Peyer's patch (tissue), 4 donors: ENCODE measurements at regions not wholly inside any gene's neighbourhood (a gene's known extent, or its start where the extent isn't known, plus 50 kb on each side); places are given as distances from the start of the nearest gene placed in this dataset.

Experiments used
- DNase-seq, 3 donors: peaks; one replicate each; pipeline ENCODE4 v3.0.0-alpha.2; 2017 to 2019
- H3K27ac ChIP-seq, 4 donors: fragments of 200-600 bp; sonication (generic); one replicate each; pipeline ENCODE4 v1.5.1; 2016 to 2019
- H3K27me3 ChIP-seq, 2 donors: fragments of 200-600 bp; sonication (generic); one replicate each; pipeline ENCODE4 v1.5.1; 2019
- H3K36me3 ChIP-seq, 3 donors: fragments of 200-600 bp; sonication (generic); one replicate each; pipeline ENCODE4 v1.5.1; 2016 to 2019
- H3K4me1 ChIP-seq, 4 donors: fragments of 200-600 bp; sonication (generic); one replicate each; pipeline ENCODE4 v1.5.1; 2016 to 2019
- H3K4me3 ChIP-seq, 4 donors: fragments of 200-600 bp; sonication (generic); 1 replicate in 3 of 4; 2 replicates in 1 of 4; pipeline ENCODE4 v1.5.1; 2016 to 2019; ENCODE audit warnings: mild to moderate bottlenecking in 1 of 4
- H3K9me3 ChIP-seq, 4 donors: fragments of 200-600 bp; sonication (generic); one replicate each; pipeline ENCODE4 v1.5.1; 2016 to 2019; ENCODE audit warnings: mild to moderate bottlenecking in 1 of 4
- POLR2A ChIP-seq, 2 donors: fragments of 450-650 bp; IDR thresholded peaks; one replicate each; pipeline ENCODE4 v1.5.1; 2017; ENCODE audit warnings: antibody characterized with exemption in 2 of 2, mild to moderate bottlenecking in 2 of 2, moderate library complexity in 2 of 2
- TF ChIP-seq, protein P1 (sequence below), 6 experiments: fragments of 450-650 bp in 4 of 6; fragments of 200-600 bp in 2 of 6; sonication (generic) in 1 of 6; IDR thresholded peaks; one replicate each; pipeline ENCODE4 v1.5.1; 2017 to 2019; ENCODE audit warnings: antibody characterized with exemption in 6 of 6, mild to moderate bottlenecking in 3 of 6, moderate library complexity in 1 of 6

DNA sequence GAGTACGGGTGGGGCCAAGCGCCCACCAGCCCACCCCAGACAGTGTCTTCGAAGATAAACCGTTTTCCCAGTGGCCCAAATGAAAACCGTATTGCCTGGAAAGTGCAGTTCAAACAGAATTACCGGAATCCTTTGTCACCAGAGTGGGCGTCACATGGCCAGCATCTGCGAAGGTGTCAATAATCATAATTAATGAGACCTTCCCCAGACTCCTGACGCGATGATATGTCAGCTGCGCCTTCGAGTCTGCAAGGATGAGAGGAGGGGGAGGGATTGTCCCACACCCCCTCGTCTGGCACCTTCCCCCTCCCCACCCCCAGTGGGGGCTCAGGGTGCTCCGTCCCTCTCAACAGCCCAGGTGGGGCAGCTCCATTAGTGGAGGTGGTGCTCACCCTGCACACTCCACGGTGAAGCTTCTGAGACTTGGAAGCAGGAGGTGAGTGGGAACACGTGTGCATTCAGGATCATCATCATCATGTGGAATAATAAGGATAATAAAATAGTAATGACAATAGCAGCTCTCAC lies 215.1 kb downstream of the PTPRU start:
- no peak overlapping the region for H3K4me3 ChIP-seq
- H3K9me3 ChIP-seq: no peaks in the 10 kb centered on the region
- DNase-seq: peak in 1 of 3 donors; percentile 24
- TF ChIP-seq, protein P1, sequence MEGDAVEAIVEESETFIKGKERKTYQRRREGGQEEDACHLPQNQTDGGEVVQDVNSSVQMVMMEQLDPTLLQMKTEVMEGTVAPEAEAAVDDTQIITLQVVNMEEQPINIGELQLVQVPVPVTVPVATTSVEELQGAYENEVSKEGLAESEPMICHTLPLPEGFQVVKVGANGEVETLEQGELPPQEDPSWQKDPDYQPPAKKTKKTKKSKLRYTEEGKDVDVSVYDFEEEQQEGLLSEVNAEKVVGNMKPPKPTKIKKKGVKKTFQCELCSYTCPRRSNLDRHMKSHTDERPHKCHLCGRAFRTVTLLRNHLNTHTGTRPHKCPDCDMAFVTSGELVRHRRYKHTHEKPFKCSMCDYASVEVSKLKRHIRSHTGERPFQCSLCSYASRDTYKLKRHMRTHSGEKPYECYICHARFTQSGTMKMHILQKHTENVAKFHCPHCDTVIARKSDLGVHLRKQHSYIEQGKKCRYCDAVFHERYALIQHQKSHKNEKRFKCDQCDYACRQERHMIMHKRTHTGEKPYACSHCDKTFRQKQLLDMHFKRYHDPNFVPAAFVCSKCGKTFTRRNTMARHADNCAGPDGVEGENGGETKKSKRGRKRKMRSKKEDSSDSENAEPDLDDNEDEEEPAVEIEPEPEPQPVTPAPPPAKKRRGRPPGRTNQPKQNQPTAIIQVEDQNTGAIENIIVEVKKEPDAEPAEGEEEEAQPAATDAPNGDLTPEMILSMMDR (IDR thresholded peaks at IDR 0.05): no peak
- no peak for TF ChIP-seq POLR2A (IDR thresholded peaks at IDR 0.05)
- no peak overlapping the region for H3K27ac ChIP-seq
- no peaks in the 10 kb centered on the region for H3K36me3 ChIP-seq
- H3K4me1 ChIP-seq: no peaks in the 10 kb centered on the region
- H3K27me3 ChIP-seq: no peaks in the 10 kb centered on the region

DNA sequence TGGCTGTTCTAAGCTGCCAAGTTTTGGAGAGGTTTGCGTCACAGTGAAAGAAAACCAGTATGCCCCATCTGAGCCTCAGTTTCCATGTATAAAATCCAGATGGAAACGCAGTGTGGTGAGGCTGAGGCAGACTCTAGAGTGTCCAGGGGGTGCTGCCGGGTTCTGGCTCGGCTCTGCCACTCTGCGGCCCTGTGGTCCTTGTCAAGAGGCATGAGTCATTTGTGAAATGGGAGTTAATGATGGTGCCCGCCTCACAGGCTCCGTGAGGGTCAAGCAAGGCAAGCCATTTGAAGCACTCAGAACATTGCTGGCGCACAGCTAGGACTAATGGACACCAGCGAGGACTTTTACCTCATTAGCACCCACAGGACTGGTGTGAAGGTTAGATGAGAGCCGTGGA lies 214.3 kb downstream of the PTPRU start:
- no peaks in the 10 kb centered on the region for H3K36me3 ChIP-seq
- no peak overlapping the region for H3K27ac ChIP-seq
- no peaks in the 10 kb centered on the region for H3K27me3 ChIP-seq
- H3K9me3 ChIP-seq: no peaks in the 10 kb centered on the region
- TF ChIP-seq POLR2A (IDR thresholded peaks at IDR 0.05): no peak
- TF ChIP-seq, protein P1 (IDR thresholded peaks at IDR 0.05): no peak
- H3K4me1 ChIP-seq: no peaks in the 10 kb centered on the region
- DNase-seq: peak in 1 of 3 donors; percentile 28
- no peak overlapping the region for H3K4me3 ChIP-seq

DNA sequence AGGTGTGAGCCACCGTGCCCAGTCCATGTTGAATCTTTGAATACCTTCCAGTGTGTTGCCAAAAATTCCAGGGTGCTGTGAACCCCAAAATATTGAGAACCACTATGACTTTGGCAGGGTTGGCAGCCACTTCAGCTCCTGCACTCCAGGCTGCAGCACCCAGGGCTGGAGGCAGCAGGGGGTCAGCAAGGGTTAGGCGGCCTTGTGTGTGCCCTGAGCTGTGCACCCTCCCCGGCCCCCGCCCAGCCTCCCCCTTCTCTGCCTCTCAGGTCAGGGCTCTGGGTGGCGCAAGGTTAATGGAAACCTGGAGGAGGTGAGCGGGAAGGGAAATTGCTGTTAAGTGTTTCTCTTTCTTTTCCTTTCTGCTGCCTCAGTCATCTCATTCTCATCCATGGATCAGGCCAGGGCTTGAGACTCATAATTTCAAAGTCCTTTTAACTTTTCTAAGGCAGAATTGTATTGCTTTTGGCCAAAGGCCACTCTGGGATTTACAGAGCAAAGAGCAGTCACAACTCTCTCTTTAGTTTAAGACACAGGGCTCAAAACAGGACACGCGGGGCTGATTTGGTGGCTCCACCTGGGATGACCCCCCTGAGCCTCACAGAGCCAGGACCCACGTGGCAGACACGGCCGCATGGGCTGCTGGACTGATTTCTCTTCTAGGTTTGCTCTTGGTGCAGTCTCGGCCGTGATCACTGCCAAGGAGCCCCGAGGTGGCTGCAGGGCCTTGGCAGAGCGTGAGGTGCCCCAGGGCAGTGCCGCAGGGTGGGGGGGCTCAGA lies 212.3 kb downstream of the PTPRU start:
- Histone ChIP-seq H3K27me3 (no peaks in the 10 kb centered on the region), H3K9me3 (no peaks in the 10 kb centered on the region), H3K27ac (no peak overlapping the region), H3K4me3 (no peak overlapping the region), H3K36me3 (no peaks in the 10 kb centered on the region), H3K4me1 (no peaks in the 10 kb centered on the region)
- no peak for DNase-seq
- TF ChIP-seq POLR2A (IDR thresholded peaks at IDR 0.05): no peak
- TF ChIP-seq, protein P1 (IDR thresholded peaks at IDR 0.05): no peak

DNA sequence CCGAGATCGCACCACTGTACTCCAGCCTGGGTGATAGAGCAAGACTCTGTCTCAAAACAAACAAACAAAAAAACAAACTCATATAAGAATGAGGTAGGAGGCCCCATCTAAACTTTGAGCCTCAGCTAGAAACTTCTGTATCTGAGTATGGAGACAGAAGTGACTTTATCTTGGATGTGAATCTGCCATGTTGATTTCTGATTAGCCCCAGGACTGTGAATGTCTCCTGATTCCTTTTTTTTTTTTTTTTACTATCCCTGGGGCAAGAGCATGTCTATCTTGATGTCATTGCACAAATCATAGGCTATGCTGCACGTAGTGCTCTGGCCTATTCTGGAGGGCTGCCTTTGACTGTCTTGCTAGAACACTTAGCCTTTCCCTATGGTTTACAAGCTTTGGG lies 211.0 kb downstream of the PTPRU start:
- no peaks in the 10 kb centered on the region for H3K27me3 ChIP-seq
- DNase-seq: no peak

DNA sequence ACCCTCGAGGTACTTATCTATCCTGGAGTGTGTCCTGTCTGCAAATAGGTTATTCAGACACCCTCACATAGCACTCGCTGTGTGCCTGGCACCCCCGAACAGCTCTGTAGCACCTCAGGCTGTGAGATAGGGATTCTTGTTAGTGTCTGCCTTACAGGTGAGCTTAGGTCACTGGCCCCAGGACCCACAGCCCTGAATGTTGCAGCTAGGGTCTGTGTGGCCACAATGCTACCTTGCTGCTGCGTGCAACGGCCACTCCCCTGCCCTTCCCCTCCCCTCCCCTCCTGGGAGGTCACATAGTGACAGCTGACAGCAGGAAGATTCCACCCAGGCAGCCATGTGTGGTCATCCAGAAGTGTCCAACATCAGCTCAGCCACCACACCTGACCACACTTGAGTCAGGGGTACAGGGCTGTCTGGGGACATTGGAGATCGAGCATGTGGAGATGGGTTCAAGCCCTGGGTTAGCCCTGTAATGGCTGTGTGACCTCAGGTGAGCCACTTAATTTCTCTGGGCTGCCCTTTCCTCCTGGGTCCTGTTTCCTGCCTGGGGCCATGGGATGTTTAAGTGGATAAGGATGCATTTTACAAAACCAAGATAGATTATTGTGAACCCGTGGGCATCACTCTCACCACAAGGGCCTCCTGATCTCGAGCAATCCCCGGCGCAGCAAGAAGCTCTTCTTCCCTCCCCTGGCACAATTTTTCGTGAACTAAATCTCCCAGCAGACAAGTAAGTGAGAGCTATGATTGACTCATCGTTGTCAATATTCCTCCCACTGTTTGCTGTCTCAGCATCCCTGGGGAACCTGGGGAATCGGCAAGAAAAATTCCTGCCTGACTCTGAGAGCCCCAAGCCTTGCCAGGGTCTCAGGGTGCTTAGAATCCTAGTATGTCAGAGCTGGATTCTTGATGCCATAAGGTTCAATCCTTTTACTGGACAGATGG lies 208.7 kb downstream of the PTPRU start:
- H3K27ac ChIP-seq: no peak overlapping the region
- H3K9me3 ChIP-seq: no peaks in the 10 kb centered on the region
- no peaks in the 10 kb centered on the region for H3K27me3 ChIP-seq
- no peaks in the 10 kb centered on the region for H3K36me3 ChIP-seq
- no peak overlapping the region for H3K4me3 ChIP-seq
- H3K4me1 ChIP-seq: no peaks in the 10 kb centered on the region
- no peak for DNase-seq
- no peak for TF ChIP-seq POLR2A (IDR thresholded peaks at IDR 0.05)
- TF ChIP-seq, protein P1 (IDR thresholded peaks at IDR 0.05): no peak

More for the DNA sequence above, 211.0 kb downstream of the PTPRU start:
- Histone ChIP-seq H3K4me1 (no peaks in the 10 kb centered on the region), H3K4me3 (no peak overlapping the region), H3K27ac (no peak overlapping the region), H3K9me3 (no peaks in the 10 kb centered on the region), H3K36me3 (no peaks in the 10 kb centered on the region)
- TF ChIP-seq POLR2A (IDR thresholded peaks at IDR 0.05): no peak
- TF ChIP-seq, protein P1 (IDR thresholded peaks at IDR 0.05): no peak
